Stimulated activated CD4-positive, alpha-beta T cell treated with anti-CD3 and anti-CD28 coated beads, Interleukin-15, amount 100 ng/mL, for 24 hours (primary cell): ENCODE measurements at regions not wholly inside any gene's neighbourhood (a gene's known extent, or its start where the extent isn't known, plus 50 kb on each side); places are given as distances from the start of the nearest gene placed in this dataset.
"Not testable (repeated sequence)": the region's sequence is repeated elsewhere in the genome, so short reads cannot be mapped to it uniquely, and the experiment has no call there.

Experiments
- DNase-seq: peaks from one replicate; pipeline ENCODE4 v3.0.0-alpha.2; 2020

DNA sequence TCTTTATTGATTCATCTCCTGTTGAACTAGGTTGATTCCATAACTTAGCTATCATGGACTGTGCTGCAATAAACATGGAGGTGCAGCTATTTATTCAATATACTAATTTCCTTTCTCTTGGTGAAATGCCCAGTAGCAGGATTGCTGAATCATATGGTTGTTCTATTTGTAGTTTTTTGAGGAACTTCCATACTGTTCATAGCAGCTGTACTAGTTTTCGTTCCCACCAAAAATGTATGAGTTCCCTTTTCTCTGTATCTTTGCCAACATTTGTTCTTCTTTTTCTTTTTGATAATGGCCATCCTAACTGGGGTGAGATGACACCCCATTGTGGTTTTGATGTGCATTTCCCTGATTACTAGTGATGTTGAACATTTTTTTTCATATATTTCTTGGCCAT is 87.2 kb upstream of the NAV2 start:
- no peak for DNase-seq

DNA sequence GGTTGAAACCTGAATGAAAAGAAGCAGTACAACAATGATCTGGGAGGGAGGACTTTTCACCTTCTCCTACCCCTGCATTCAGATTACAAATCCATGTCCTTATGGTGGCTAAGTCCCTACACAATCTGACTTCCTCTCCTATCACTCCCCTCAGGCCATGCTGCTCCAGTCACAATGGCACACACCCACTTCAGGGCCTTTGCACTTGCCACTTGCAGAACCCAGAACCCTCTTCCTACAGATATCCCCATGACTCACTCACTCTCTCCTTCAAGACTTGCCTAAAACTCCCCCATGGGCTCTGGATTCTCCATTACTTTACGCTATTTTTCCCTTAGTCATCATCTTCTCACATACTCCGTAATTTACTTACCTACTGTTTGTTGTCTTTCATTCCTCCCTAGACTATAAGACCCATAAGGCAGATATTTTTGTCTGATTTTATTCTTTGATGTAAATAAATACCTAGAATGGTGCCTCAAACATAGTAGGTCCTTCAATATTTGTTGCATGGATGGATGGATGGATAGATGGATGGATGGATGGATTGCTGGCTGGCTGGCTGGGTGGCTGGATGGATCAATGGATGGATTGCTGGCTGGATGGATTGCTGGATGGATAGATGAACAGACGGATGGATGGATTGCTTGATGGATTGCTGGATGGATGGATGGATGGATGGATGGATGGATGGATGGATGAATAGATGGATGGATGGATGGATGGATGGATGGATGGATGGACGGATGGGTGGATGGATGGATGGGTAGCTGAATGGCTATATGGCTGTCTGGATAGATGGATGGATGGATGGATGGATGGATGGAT is 94.7 kb upstream of the NAV2 start:
- no peak for DNase-seq

DNA sequence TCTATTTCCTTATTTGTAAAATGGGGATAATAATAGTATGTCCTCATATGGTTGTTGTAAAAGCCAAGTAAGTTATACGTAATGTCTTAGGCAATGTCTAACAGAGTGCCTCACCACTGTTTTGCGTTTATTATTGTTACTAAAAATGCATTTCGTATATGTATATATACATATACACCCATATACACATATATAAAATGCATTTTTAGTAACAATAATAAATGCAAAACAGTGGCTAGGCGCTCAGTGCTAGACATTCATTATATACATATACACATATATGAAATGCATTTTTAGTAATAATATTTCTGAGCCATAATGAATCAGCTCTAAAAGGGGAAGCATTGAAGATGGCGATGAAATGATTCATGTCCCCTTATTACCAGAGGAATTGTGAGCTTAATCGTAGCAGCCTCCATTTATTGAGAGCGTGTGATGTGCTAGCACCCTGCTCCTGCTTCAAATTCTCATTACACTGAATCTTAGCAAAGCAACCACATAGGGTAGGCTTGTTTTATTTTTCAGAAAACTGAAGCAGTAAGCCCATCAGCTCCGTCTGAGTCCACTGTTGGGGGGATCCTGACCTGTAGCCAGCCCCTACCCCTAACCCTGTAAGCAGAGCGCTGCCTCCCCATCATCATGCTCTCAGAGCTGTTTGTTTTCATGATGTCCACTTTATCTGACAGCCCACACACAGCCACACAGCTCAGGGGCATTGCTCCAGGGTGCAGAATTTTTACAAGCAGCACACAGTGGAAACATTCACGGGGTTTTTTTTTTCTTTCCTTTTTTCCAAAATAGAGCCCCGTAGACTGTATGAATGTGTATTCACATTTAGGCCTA is 97.1 kb upstream of the NAV2 start:
- DNase-seq = no peak

DNA sequence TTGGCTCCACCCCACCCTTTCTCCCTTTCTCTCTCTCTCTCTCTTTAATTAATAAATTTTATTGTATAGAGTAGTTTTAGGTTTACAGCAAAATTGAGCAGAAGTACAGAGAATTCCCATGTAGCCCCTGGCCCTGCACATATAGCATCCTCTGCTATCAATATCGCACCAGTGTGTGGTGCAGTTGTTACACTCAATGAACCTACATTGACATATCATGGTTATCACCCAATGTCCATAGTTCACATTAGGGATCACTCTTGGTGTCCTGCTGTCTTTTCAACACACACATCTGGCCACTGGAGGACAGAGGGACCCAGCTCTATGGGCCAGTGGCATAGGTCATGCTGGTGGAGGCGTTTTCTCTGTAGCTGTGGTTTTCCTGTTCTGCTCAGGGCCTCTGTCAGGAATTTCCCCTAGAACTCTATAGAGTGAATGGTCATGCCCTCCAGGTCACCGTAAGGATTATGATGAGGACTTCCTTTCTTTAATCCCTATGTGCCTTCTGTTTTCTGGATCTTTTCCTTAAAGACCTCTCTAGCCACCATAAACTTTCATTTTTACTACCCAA is 98.2 kb upstream of the NAV2 start:
- DNase-seq = no peak

DNA sequence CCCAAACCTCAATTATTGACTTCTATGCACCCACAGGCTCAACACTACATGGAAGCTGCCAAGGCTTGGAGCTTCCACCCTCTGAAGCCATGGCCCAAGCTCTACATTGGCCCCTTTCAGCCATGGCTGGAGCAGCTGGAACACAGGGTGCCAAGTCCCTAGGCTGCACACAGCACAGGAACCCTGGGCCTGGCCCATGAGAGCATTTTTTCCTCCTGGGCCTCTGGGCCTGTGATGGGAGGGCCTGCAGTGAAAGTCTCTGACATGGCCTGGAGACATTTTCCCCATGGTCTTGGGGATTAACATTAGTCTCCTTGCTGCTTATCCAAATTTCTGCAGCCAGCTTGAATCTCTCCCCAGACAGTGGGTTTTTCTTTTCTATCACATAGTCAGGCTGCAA is 100.6 kb upstream of the NAV2 start:
- DNase-seq = not testable (repeated sequence)

DNA sequence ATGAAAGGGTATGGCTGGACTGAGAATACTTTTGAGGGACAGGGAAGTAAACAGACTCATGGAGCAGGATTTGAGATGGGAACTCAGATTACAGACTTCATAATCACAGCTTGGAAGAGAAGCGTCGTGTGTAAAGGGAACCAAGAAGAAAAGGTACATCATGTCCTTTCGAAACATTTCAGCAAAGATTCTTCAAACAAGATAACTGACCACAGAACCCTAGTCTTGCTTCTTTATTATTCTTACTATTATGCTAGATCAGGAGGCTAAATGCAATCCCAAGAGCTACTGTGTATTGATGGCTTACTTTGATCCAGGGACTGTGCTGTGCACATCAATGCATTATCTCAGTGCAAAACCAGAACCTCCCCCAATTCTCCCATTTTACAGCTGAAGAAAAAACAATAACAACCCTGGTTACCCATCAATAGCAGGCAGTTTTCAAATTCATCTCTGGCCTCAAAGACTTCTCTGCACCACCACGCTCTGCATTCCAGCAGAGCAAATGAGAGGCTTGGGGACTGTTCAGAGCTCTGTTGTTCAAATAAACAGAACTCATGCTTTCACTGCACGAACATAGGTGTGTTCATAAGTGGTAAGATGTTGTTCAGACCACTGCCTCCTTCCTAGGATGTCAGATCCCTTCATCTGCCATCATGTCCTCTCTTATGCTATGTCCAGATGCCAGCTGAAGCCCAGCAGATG is 104.8 kb upstream of the NAV2 start:
- DNase-seq = no peak

DNA sequence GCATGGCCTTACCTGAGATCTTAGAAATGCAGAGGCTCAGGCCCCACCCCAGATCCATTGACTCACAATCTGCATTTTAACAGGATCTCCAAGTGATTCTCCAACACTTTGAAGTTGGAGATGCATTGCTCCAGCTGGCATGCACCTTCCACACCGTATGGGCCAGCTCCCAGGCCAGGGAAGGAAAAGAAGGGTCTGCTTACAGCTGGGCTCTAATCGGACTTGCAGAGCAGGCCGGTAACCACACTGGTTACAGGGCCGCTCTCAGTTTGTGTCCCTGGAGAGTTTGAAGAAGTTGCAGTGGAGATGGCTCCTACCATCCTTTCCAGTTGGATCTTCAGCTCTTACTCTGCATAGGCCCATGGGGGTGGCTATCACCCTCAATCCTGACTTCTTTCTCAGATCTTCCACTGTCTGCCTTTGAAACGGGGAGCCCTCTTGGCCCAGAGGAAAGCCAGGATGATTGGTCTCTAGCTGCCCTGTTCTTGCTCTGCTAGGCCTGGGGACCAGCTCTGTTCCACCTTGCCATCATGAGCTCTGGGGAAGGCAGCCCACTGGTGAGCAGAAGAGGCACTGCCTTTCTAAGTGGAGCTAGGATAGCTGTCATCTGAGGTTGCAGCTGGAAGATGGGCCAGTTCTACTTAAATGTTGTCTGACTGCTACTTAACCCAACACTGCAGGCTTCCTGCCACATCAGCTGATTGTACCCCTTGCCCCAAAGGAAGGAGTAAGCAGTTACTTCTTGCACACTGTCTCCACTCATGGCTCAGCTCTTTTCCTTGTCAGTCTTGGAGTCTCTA is 105.6 kb upstream of the NAV2 start:
- no peak for DNase-seq

DNA sequence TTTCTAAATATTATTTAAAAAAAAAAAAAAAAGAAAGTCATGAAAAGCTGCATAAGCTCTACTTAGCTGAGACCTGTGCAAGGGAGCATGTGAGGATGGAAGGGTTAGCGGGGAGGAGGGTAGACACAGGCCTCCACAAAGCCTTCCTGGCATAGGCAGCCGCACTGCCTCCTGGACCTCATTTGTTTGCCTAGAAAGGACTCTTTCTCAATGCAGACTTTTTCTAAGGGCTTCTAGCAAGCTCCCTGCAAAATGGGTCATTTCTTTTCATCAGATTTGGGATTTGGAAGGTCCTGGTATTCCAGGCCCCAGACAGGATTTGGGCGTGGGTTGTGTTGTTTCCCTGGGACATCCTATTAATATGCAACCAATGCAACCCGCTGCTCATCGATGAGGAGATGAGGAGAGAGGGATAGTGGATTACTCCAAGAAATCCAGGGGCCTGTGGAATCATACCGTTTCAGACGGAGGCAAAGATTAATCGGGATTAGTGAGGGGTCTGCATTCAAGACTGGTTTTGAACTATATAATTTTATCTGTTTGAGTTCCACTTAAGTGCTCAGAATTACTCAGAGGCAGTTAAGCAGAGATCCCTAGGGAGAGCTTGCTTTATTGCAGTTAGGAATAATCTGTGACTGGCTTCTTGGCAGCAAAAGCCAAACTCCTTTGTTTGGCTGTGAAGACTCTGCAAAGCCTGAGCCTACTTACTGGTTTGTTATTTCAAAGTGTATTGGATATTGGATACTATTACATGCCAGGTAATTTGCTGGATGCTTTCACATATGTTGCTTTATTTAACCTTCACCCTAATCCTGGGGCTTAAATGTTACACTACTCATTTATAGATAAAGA is 106.9 kb upstream of the NAV2 start:
- no peak for DNase-seq

DNA sequence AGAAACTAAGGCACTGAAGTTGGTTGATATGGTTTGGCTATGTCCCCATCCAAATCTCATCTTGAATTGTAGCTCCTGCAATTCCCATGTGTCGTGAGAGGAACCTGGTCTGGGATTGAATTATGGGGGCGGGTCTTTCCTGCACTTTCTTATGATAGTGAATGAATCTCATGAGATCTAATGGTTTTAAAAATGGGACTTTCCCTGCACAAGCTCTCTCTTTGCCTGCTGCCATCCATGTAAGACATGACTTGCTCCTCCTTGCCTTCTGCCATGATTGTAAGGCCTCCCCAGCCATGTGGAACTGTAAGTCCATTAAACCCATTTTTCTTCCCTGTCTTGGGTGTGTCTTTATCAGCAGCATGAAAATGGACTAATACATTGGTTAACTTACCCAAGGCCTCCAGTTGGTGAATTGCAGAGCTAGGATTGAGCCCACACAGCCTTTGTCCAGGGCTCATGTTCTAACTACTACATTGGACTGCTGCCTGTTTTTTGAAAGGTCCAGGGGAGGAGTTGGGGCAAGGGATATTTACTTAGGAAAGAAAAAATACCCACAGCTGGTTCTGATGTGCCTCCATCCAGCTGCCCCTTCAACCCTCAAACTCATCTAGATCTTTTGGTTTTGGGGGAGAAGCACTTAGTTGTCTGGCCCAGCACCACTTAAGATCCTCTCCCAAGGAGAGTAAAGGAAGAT is 107.8 kb upstream of the NAV2 start:
- DNase-seq = no peak

DNA sequence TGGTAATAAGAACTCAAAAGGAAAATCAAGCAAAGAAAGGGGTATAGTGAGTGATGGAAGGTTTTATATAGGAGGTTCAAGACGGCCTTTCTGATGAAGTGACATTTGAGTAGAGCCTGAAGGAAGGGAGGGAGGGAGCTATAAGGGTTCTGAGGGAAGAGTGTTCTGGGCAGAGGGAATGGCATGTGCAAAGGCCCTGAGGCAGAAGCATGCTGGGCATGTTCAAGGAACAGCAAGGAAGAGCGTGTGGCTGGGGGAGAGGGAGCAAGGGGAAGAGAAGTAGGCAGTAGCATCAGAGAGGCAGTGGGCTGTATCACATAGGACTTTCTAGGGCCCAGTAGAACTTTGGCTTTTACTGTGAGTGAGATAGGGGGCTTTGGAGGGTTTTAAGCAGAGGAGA is 108.9 kb upstream of the NAV2 start:
- no peak for DNase-seq

DNA sequence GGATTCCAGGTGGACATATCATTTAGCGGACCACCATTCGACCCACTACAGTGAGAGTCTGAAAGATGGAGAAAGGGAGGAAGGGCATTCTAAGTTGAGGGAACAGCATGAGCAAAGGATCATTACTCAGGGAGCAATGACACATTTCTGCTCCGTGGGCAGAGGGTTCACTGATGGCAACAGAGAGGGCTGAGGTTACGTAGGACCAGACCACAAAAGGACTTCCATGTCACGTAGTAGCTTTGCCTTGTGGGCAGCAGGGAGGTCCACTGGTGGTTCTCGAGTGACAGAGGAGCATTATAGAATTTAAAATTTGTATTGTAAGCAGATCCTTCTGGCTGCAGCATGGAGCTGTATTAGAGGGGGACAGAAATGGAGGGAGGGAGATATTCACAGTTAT is 109.7 kb upstream of the NAV2 start:
- DNase-seq = no peak

DNA sequence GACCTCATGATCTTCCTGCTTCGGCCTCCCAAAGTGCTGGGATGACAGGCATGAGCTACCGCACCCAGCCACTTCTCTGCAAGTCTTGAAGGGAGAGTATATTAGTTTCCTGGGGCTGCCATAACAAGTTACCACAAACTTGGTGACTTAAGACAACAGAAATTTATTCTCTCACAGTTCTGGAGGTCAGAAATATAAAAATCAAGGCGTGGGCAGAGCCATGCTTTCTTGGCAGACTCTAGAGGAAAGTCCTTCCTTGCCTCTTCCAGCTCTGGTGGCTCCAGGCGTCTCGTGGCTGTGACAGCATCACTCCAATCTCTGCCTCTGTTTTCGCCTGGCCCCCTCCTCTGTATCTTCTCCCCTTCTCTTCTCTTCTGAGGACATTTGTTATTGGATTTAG is 110.2 kb upstream of the NAV2 start:
- DNase-seq = no peak

DNA sequence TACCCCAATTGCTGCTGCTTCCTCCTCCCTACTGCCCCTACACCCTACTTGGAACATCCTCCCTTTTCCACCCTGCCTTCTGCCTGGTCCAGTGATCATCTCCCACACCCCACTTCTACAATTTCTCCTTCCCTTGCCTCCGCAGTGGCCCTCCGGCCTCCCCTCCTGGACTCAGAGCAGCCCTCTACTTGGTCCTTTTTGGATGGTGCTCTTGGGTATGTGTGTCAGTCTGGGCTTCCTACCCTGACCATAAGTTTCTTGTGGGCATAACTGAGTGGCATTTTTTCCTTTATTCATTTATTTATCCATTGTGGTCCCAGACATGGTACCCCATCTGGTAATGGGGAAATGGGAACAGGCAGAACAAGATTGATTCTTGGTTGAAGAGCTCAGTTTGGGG is 111.4 kb upstream of the NAV2 start:
- DNase-seq = no peak

DNA sequence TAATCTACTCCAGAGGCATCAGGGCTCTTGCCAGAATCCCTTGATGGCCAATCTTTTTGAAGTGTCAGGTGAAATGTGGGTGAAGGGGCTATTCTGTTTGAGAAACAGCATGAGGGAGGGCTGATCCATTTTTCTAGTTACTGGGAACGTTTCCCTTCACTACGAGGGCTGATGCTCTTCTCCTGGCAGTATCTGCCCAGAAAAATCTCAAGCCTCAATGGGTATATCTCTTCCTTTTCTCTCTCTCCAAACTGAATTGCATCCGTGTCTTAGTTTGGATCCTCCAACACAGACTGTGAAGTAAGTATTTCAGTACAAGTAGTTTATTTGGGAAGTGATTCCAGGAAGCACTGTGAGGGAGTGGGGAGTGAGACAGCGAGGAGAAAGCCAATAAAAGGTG is 113.0 kb upstream of the NAV2 start:
- DNase-seq = no peak

DNA sequence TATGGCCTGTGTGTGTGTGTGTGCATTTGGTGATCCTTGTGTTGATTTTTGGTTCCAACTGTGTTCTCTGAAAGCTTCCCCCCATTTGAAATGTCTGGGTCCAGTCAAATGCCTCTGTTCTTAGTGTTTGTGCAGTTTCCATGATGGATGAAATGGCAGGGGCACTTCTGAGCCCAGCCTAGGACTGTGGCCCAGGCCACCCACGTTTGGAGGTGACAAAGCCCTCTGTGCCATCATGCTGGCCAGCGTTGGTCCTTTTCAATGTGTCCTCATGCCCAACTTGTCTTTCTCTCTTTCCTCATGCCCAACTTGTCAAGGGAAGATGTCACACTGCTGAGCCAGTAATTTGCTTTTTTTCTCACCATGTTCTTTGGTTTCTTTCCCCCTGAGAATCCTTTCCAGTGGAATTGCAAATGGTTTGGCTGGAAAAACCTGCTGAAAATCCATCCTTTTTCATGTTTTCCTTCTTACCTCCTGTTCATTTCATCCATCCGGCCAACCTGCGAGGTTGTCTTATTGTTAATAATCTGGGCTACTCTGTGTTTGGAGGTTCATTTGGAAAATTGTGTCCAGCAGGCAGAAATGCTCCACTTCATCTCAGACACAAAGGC is 113.7 kb upstream of the NAV2 start:
- DNase-seq = no peak

DNA sequence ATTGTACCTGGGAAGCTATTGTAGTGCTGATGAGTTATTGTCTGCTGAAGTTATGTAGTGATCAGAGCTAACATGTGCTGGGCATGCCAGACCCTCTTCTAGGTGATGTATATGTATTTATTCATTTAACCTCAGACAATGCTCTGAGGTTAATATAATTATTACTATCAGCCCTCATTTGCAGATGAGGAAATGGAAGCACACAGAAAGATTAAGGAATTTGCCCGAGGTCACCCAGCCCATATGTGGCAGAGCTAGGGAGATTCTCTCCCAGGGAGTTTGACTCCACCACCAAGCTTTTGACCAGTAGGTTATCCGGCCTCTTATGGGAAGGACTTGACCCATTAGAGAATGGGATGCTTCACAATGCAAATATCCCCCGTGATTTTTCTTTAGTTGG is 114.2 kb upstream of the NAV2 start:
- no peak for DNase-seq

DNA sequence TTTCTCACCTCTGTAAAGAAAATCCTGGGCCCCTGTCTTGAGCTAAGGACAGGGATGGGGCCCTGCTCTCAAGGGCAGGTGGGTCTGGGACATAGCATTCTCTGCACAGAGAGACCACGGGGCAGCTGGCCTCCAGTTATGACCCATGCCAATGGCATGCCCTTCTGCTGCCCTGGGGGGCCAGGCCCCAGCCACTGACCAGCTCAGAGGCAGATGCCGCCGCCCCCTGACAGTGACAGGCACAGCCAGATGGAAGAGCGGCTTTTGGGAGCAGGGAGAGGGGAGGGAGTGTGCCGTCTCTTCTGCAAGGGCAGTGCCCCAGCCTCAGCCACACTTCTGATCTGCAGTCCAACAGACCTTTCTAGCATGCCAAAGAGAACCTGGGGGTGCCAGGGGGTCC is 114.8 kb upstream of the NAV2 start:
- no peak for DNase-seq

DNA sequence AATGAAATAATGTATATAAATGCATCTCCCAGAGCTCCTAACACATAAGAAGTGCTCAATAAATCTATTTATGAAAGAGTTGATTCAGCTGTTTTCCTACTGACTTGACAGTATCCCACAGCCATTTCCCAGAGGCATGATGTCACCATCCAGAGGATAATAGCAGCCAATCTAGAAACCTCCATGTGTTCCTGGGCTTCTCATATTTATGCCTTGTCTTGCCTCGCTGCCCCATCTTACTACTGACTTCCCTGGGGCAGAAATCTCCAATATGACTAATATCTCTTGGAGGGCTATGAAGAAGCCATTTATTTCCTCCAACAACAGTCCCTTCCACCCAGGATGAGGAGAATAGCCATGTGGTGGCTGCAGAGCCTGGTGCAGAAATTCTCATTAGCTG is 115.4 kb upstream of the NAV2 start:
- no peak for DNase-seq

DNA sequence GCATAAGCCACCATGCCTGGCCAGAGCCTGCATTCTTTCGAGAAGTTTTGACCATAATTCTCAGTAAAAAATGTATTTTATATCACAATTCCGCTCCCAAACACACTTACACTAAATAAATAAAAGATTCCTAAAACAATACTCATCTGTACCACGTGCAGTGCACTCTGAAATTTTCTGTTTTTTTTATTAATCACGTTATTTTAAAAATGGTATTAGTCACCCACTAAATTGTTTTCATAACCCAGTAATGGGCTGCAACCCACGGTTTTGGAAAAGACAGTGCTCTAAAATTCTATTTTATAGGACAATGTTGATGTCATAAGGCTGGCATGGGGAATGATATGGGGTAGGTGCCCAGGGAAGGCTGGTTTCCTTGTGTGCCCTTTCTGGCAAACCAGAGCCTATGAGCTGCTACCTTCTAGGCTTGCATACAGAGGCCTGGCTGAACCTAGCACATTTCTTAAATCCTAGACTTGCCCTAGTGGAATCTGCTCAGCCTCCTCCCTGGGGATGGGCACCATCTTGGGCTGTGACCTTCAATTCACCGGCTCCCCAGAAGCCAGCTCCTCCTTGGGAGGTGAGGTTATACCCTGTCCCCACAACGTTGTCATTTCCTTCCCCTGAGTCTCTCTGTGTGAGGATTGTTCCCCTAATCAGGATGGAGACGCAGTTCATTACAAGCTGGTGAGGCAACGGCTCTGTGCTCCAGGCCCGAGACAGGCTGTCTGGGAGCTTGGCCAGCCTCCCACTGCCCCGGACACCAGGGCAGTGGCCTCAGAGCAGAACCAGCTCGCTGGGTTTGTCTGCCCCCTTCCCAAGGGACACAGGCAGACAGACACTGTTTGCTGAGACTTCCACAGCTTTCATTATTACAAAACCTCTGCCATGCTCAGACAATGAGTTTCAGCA is 116.5 kb upstream of the NAV2 start:
- DNase-seq = no peak
